IMR-90 (cell line): ENCODE measurements at regions not wholly inside any gene's neighbourhood (a gene's known extent, or its start where the extent isn't known, plus 50 kb on each side); places are given as distances from the start of the nearest gene placed in this dataset.

Source experiments
- ATAC-seq: fragments of 200-7000 bp; cut with Tn5 transposase; 2 replicates; pipeline ENCODE4 v1.9.1; 2020; ENCODE audit warnings: low read depth, mild to moderate bottlenecking, moderate library complexity
- BruUV-seq: library from RNA; stranded (reverse); fragments of 400-500 nt; replicated peaks from 2 replicates; lab custom pipeline; 2021; lab: Mats Ljungman, UMichigan
- CTCF ChIA-PET: fragments of 300-600 bp; formaldehyde crosslinking; extraction: SDS; loops from one replicate; lab custom pipeline; 2021; ENCODE audit warnings: antibody characterized with exemption; lab: Yijun Ruan, JAX
- POLR2A ChIA-PET: fragments of 300-600 bp; sonication (Branson Sonifier 250); formaldehyde crosslinking; loops from one replicate; lab custom pipeline; 2022; ENCODE audit warnings: antibody characterized with exemption; ENCODE audit not compliant: unreplicated experiment; lab: Charles Lee
- DNase-seq: peaks from one replicate; pipeline ENCODE4 v3.0.0; 2013
- H2AFZ ChIP-seq: replicated peaks from 2 replicates; pipeline ENCODE3; 2013; ENCODE audit warnings: low read length, mild to moderate bottlenecking; ENCODE audit not compliant: poor library complexity
- H2AK5ac ChIP-seq: 2 replicates; pipeline ENCODE4 v1.6.1; 2013; ENCODE audit warnings: low read depth, low read length, inconsistent platforms
- H2AK9ac ChIP-seq: replicated peaks from 2 replicates; pipeline ENCODE3; 2013; ENCODE audit warnings: mild to moderate bottlenecking, low read depth, low read length, moderate library complexity; ENCODE audit not compliant: poor library complexity
- H2BK120ac ChIP-seq: 2 replicates; pipeline ENCODE4 v1.6.1; 2013; ENCODE audit warnings: low read depth, low read length, inconsistent platforms
- H2BK15ac ChIP-seq: 3 replicates; pipeline ENCODE4 v1.6.1; 2013; ENCODE audit warnings: low read depth, low read length, inconsistent platforms
- H2BK20ac ChIP-seq: 2 replicates; pipeline ENCODE4 v1.6.1; 2013; ENCODE audit warnings: low read depth, mild to moderate bottlenecking, inconsistent platforms, low read length, moderate library complexity
- H2BK5ac ChIP-seq: 2 replicates; pipeline ENCODE4 v1.6.1; 2013; ENCODE audit warnings: mild to moderate bottlenecking, low read depth, low read length, inconsistent platforms; ENCODE audit not compliant: poor library complexity, severe bottlenecking
- H3K14ac ChIP-seq: replicated peaks from 2 replicates; pipeline ENCODE4 v1.6.1; 2013; ENCODE audit warnings: low read depth, low read length, inconsistent platforms
- H3K18ac ChIP-seq: 2 replicates; pipeline ENCODE4 v1.6.1; 2013; ENCODE audit warnings: low read depth, low read length, control low read depth
- H3K23ac ChIP-seq: 2 replicates; pipeline ENCODE4 v1.6.1; 2013; ENCODE audit warnings: low read depth, low read length, inconsistent platforms
- H3K27ac ChIP-seq: 2 replicates; pipeline ENCODE4 v1.5.1; 2013; ENCODE audit warnings: mild to moderate bottlenecking, control low read depth, low read length; ENCODE audit not compliant: insufficient read depth
- H3K27me3 ChIP-seq: 2 replicates; pipeline ENCODE4 v1.6.1; 2013; ENCODE audit warnings: low read length; ENCODE audit not compliant: control insufficient read depth, insufficient read depth
- H3K36me3 ChIP-seq: 2 replicates; pipeline ENCODE4 v1.6.1; 2013; ENCODE audit warnings: low read length, mixed read lengths; ENCODE audit not compliant: control insufficient read depth, insufficient read depth
- H3K4ac ChIP-seq: 2 replicates; pipeline ENCODE4 v1.6.1; 2013; ENCODE audit warnings: low read depth, low read length, inconsistent platforms
- H3K4me1 ChIP-seq: 2 replicates; pipeline ENCODE4 v1.6.1; 2013; ENCODE audit warnings: low read length, mixed read lengths; ENCODE audit not compliant: control insufficient read depth, insufficient read depth
- H3K4me2 ChIP-seq: 2 replicates; pipeline ENCODE4 v1.6.1; 2013; ENCODE audit warnings: low read depth, mild to moderate bottlenecking, control low read depth, low read length, moderate library complexity
- H3K4me3 ChIP-seq: 2 replicates; pipeline ENCODE4 v1.5.1; 2013; ENCODE audit warnings: low read depth, mild to moderate bottlenecking, control low read depth, low read length, moderate library complexity; ENCODE audit not compliant: insufficient read depth
- H3K56ac ChIP-seq: 2 replicates; pipeline ENCODE4 v1.6.1; 2013; ENCODE audit warnings: low read length, inconsistent platforms; ENCODE audit not compliant: insufficient read depth; ENCODE audit errors: extremely low read depth
- H3K79me1 ChIP-seq, 2 experiments: 2 replicates each; pipeline ENCODE4 v1.6.1; 2013; ENCODE audit warnings: low read length in 2 of 2, inconsistent platforms in 1 of 2, low read depth in 1 of 2
- H3K9ac ChIP-seq: 2 replicates; pipeline ENCODE4 v1.6.1; 2013; ENCODE audit warnings: low read depth, low read length, control low read depth
- H3K9me1 ChIP-seq: 2 replicates; pipeline ENCODE4 v1.6.1; 2013; ENCODE audit warnings: low read length, inconsistent platforms; ENCODE audit not compliant: insufficient read depth
- H3K9me3 ChIP-seq: 2 replicates; pipeline ENCODE4 v1.6.1; 2013; ENCODE audit warnings: low read length; ENCODE audit not compliant: control insufficient read depth, insufficient read depth
- H4K20me1 ChIP-seq: 2 replicates; pipeline ENCODE4 v1.6.1; 2013; ENCODE audit warnings: low read length, inconsistent platforms; ENCODE audit not compliant: insufficient read depth
- H4K5ac ChIP-seq: 2 replicates; pipeline ENCODE4 v1.6.1; 2013; ENCODE audit warnings: mild to moderate bottlenecking, low read depth, low read length, control low read depth
- H4K8ac ChIP-seq, 2 experiments: 2 replicates each; pipeline ENCODE4 v1.6.1; 2013; ENCODE audit warnings: low read depth in 2 of 2, low read length in 2 of 2, control low read depth in 1 of 2, inconsistent platforms in 1 of 2
- H4K91ac ChIP-seq: 2 replicates; pipeline ENCODE4 v1.6.1; 2013; ENCODE audit warnings: low read depth, low read length, inconsistent platforms; ENCODE audit not compliant: insufficient read depth
- BHLHE40 ChIP-seq: fragments of 150-350 bp; IDR thresholded peaks from 2 replicates; pipeline ENCODE4 v1.6.1; 2016; ENCODE audit warnings: mild to moderate bottlenecking, low read depth, low read length
- CEBPB ChIP-seq: IDR thresholded peaks from 2 replicates; pipeline ENCODE4 v1.6.1; 2012; ENCODE audit warnings: low read depth, low read length, improper control_type of control experiment
- CHD1 ChIP-seq: IDR thresholded peaks from 2 replicates; pipeline ENCODE4 v1.6.1; 2012; ENCODE audit warnings: low read depth, low read length, improper control_type of control experiment
- FOS ChIP-seq: fragments of 150-350 bp; IDR thresholded peaks from 2 replicates; pipeline ENCODE4 v1.6.1; 2016; ENCODE audit warnings: low read depth, low read length
- MAFK ChIP-seq: IDR thresholded peaks from 2 replicates; pipeline ENCODE4 v1.6.1; 2012; ENCODE audit warnings: low read depth, low read length, improper control_type of control experiment
- MAZ ChIP-seq: IDR thresholded peaks from 2 replicates; pipeline ENCODE4 v1.6.1; 2012; ENCODE audit warnings: low read depth, mild to moderate bottlenecking, low read length, improper control_type of control experiment, moderate library complexity, borderline replicate concordance
- MXI1 ChIP-seq: IDR thresholded peaks from 2 replicates; pipeline ENCODE4 v1.6.1; 2012; ENCODE audit warnings: low read depth, mild to moderate bottlenecking, low read length, moderate library complexity, borderline replicate concordance
- NFE2L2 ChIP-seq: fragments of 150-350 bp; IDR thresholded peaks from 2 replicates; pipeline ENCODE4 v1.6.1; 2016; ENCODE audit warnings: low read depth, mild to moderate bottlenecking, low read length
- POLR2A ChIP-seq: IDR thresholded peaks from 2 replicates; pipeline ENCODE4 v1.6.1; 2012; ENCODE audit warnings: mild to moderate bottlenecking, low read depth, low read length
- RAD21 ChIP-seq: IDR thresholded peaks from 2 replicates; pipeline ENCODE4 v1.6.1; 2012; ENCODE audit warnings: low read length, improper control_type of control experiment
- RCOR1 ChIP-seq: IDR thresholded peaks from 2 replicates; pipeline ENCODE4 v1.6.1; 2012; ENCODE audit warnings: mild to moderate bottlenecking, low read length, improper control_type of control experiment; ENCODE audit not compliant: insufficient replicate concordance
- RFX5 ChIP-seq: IDR thresholded peaks from 2 replicates; pipeline ENCODE4 v1.8.0; 2012; ENCODE audit warnings: low read depth, mild to moderate bottlenecking, low read length, moderate library complexity
- SMC3 ChIP-seq: fragments of 150-350 bp; IDR thresholded peaks from 2 replicates; pipeline ENCODE4 v1.6.1; 2016; ENCODE audit warnings: low read depth, mild to moderate bottlenecking, antibody characterized with exemption, low read length, moderate library complexity
- WGBS, 2 experiments: methylation state at CpG; one replicate each; pipeline versions ENCODE4 v1.1.5 to v1.1.7; 2013; ENCODE audit warnings: missing lambda C conversion rate in 2 of 2; ENCODE audit not compliant: insufficient read length in 1 of 2; ENCODE audit errors: extremely low coverage in 2 of 2; 5-methylcytosine and 5-hydroxymethylcytosine counted together
- dilution Hi-C: fragments of 300-500 bp; cut with HindIII; formaldehyde crosslinking; loops from one replicate; pipeline ENCODE4 v1.14.3; 2018; ENCODE audit warnings: low sequenced_read_pairs; ENCODE audit not compliant: unreplicated experiment
- in situ Hi-C: fragments of 300-500 bp; cut with MboI; formaldehyde crosslinking; loops from 3 replicates; pipeline ENCODE4 v1.14.3; 2019; ENCODE audit warnings: low sequenced_read_pairs, inconsistent platforms, mixed read lengths
- intact Hi-C: fragments of 100-400 bp; cut with micrococcal nuclease; formaldehyde crosslinking; loops from 2 replicates; pipeline ENCODE4 v1.10.0; 2022
- TF ChIP-seq, protein P1 (sequence below): conservative IDR thresholded peaks from 2 replicates; pipeline ENCODE4 v1.5.1; 2012; ENCODE audit warnings: mild to moderate bottlenecking, low read depth, low read length, improper control_type of control experiment
- TF ChIP-seq, protein P2 (sequence below): fragments of 150-350 bp; IDR thresholded peaks from 2 replicates; pipeline ENCODE4 v1.6.1; 2016; ENCODE audit warnings: low read depth, mild to moderate bottlenecking, low read length, moderate library complexity, borderline replicate concordance
- TF ChIP-seq, protein P3 (sequence below): fragments of 150-350 bp; IDR thresholded peaks from 2 replicates; pipeline ENCODE4 v1.6.1; 2017; ENCODE audit warnings: mild to moderate bottlenecking, antibody characterized with exemption, low read length, low read depth

DNA sequence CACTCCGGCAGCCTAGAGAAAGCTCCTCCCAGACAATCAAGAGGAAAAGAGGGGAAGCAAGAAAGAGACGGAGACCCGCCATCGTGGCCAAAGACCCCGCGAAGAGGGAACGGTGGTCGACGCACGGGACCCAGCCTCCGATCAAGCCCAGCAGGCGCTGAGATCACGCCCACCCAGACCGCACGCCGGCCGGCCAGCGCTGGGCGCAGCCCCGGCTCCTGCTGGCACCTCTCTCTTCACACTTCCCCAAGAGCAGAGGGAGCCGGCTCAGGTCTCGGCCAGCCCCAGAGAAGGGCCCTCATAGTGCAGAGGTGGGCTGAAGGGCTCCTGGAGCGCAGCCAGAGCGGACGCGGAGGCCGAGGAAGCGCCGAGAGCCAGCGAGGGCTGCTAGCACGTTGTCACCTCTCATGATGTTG is 918.4 kb upstream of the ADAMTS5 start:
- no peaks in the 10 kb centered on the region for H3K9me1 ChIP-seq
- ATAC-seq, result no peak
- ChIA-PET POLR2A (no interaction called here), CTCF (no interaction called here)
- no peaks in the 10 kb centered on the region for H4K20me1 ChIP-seq
- no TSS peak for BruUV-seq
- no peak overlapping the region for H3K27ac ChIP-seq
- TF ChIP-seq, protein P1, sequence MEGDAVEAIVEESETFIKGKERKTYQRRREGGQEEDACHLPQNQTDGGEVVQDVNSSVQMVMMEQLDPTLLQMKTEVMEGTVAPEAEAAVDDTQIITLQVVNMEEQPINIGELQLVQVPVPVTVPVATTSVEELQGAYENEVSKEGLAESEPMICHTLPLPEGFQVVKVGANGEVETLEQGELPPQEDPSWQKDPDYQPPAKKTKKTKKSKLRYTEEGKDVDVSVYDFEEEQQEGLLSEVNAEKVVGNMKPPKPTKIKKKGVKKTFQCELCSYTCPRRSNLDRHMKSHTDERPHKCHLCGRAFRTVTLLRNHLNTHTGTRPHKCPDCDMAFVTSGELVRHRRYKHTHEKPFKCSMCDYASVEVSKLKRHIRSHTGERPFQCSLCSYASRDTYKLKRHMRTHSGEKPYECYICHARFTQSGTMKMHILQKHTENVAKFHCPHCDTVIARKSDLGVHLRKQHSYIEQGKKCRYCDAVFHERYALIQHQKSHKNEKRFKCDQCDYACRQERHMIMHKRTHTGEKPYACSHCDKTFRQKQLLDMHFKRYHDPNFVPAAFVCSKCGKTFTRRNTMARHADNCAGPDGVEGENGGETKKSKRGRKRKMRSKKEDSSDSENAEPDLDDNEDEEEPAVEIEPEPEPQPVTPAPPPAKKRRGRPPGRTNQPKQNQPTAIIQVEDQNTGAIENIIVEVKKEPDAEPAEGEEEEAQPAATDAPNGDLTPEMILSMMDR, result no peak
- TF ChIP-seq, protein P2, sequence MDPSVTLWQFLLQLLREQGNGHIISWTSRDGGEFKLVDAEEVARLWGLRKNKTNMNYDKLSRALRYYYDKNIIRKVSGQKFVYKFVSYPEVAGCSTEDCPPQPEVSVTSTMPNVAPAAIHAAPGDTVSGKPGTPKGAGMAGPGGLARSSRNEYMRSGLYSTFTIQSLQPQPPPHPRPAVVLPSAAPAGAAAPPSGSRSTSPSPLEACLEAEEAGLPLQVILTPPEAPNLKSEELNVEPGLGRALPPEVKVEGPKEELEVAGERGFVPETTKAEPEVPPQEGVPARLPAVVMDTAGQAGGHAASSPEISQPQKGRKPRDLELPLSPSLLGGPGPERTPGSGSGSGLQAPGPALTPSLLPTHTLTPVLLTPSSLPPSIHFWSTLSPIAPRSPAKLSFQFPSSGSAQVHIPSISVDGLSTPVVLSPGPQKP, result no peak
- TF ChIP-seq FOS (no peak), POLR2A (no peak), SMC3 (no peak), MXI1 (no peak), RCOR1 (no peak), BHLHE40 (no peak), CEBPB (no peak), CHD1 (no peak), NFE2L2 (no peak), RAD21 (no peak), RFX5 (no peak), MAFK (no peak), MAZ (no peak)
- TF ChIP-seq, protein P3, sequence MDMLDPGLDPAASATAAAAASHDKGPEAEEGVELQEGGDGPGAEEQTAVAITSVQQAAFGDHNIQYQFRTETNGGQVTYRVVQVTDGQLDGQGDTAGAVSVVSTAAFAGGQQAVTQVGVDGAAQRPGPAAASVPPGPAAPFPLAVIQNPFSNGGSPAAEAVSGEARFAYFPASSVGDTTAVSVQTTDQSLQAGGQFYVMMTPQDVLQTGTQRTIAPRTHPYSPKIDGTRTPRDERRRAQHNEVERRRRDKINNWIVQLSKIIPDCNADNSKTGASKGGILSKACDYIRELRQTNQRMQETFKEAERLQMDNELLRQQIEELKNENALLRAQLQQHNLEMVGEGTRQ, result no peak
- H3K4me2 ChIP-seq, result no peak overlapping the region
- H4K8ac ChIP-seq, result no peak overlapping the region
- no peak overlapping the region for H3K23ac ChIP-seq
- no peak overlapping the region for H2AK5ac ChIP-seq
- no peak overlapping the region for H4K5ac ChIP-seq
- H2BK120ac ChIP-seq, result no peak overlapping the region
- H2BK20ac ChIP-seq, result no peak overlapping the region
- no peak overlapping the region for H3K56ac ChIP-seq
- no peaks in the 10 kb centered on the region for H3K36me3 ChIP-seq
- no peak overlapping the region for H2AK9ac ChIP-seq
- H3K27me3 ChIP-seq, result no peaks in the 10 kb centered on the region
- no CpG with 5 or more reads among the region's 31 CpGs for WGBS, 2 experiments
- no peak overlapping the region for H2BK5ac ChIP-seq
- H4K91ac ChIP-seq, result no peak overlapping the region
- H3K18ac ChIP-seq, result no peak overlapping the region
- DNase-seq, result no peak
- H3K9me3 ChIP-seq, result no peaks in the 10 kb centered on the region
- H3K4me1 ChIP-seq, result no peaks in the 10 kb centered on the region
- in situ Hi-C loops, result no loop called here
- H3K4me3 ChIP-seq, result no peak overlapping the region
- no peak overlapping the region for H3K14ac ChIP-seq
- no peaks in the 10 kb centered on the region for H3K79me1 ChIP-seq
- H2BK15ac ChIP-seq, result no peak overlapping the region
- H2AFZ ChIP-seq, result no peak overlapping the region
- dilution Hi-C loops, result no loop called here
- H3K9ac ChIP-seq, result no peak overlapping the region
- H3K4ac ChIP-seq, result no peak overlapping the region
- intact Hi-C loops, result no loop called here
